GM20000 (cell line): ENCODE measurements at regions not wholly inside any gene's neighbourhood (a gene's known extent, or its start where the extent isn't known, plus 50 kb on each side); places are given as distances from the start of the nearest gene placed in this dataset.

Experiments
- DNase-seq: peaks from one replicate; pipeline ENCODE4 v3.0.0; 2012; ENCODE audit warnings: low spot score
- TF ChIP-seq, protein P1 (sequence below): IDR thresholded peaks from 2 replicates; pipeline ENCODE4 v1.5.1; 2012; ENCODE audit warnings: mild to moderate bottlenecking, control low read depth; ENCODE audit errors: extremely low read depth, missing control alignments

DNA sequence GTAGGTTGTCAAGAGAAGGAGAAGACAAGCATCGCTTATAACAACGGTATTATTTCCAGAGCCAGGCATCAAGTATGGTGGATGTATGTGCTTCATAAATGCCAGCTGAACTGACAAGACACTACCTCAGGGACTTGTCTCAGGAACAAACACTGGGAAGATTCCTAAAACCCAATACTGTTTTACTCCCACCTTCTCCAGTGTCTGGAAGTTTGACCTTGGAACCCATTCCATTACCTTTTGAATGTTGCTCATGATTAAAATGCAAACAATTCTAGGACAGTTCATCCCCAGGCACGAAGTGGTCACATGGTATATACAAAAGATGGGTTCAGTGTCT, 300.1 kb downstream of the ADGB start:
- DNase-seq, result no peak
- TF ChIP-seq, protein P1, sequence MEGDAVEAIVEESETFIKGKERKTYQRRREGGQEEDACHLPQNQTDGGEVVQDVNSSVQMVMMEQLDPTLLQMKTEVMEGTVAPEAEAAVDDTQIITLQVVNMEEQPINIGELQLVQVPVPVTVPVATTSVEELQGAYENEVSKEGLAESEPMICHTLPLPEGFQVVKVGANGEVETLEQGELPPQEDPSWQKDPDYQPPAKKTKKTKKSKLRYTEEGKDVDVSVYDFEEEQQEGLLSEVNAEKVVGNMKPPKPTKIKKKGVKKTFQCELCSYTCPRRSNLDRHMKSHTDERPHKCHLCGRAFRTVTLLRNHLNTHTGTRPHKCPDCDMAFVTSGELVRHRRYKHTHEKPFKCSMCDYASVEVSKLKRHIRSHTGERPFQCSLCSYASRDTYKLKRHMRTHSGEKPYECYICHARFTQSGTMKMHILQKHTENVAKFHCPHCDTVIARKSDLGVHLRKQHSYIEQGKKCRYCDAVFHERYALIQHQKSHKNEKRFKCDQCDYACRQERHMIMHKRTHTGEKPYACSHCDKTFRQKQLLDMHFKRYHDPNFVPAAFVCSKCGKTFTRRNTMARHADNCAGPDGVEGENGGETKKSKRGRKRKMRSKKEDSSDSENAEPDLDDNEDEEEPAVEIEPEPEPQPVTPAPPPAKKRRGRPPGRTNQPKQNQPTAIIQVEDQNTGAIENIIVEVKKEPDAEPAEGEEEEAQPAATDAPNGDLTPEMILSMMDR, result no peak

DNA sequence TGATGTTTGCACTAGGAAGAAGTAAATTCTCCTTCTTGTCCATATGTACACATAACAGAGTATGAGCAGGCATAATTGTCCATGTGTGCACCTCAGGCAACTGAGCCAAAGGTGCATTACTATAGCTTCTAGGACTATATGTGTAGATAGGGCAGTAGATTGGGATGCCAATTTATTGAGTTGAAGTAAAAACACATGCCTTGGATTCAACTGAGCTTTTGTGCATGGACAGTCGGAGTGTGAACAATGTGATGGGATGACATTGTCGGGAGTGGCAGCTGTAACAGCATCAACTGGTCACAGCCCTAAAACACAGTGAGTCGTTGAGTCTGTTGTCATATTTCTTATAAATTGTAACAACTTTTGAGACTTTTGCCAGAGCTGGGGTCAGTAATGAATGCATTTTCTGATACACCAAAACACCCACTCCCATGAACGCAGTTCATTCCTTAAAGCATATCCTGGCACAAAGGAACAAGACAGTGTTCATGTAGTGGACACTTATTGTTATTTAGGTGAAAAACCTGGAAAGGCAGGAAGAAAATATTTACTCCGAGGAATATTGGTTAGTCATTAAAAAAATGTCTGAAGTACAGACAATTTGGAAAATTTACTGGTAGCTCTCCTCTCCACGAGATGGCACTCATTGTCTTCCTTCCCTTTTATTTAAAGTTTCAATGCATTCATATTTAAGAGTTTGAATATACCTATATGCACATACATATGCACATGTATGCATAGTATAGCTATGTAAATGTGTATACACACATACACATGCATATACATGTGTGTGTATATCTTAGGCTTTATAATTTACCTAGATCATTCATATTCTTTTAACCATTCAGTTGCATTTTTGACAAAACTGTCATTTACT, 302.0 kb upstream of the STXBP5 start:
- TF ChIP-seq, protein P1, result no peak
- no peak for DNase-seq

DNA sequence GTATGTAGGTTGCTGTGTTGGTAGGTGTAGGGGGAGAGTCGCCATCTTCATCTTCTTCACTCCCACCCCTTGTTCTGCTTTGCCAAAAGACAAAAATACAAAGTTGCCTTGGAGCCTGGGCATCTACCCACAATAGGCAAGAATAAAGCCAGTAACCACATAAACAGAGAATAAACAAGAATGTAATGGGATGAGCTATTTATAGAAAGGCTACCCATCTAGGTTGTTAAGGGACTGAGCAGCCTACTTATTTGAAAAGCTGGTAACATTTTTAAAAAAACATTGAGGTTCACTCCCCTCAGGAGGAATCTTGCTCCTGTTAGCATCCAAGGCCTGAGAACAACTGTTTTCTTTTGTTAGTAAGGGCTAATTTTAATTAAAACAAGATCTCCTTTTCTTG, 301.4 kb upstream of the STXBP5 start:
- DNase-seq, result no peak
- TF ChIP-seq, protein P1, result no peak

DNA sequence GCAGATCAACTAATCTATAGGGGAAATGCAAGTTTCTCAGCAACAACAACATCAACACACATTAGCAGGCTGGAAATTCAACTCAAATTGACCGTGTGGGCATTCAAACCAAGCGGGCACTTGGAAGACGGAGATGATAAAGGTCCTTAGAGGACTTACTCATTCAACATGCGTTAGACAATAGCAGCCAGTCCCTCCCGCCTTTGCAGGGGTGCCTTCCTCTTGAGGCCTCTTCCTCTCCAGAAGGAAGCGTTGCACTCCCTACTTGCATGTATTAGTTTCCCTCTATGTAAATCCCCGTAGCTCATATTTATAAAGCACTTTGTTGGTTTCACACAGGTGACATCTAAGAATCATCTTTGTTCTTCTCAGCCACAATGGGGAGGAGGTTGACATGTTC, 300.8 kb upstream of the STXBP5 start:
- DNase-seq, result no peak
- TF ChIP-seq, protein P1, result no peak

DNA sequence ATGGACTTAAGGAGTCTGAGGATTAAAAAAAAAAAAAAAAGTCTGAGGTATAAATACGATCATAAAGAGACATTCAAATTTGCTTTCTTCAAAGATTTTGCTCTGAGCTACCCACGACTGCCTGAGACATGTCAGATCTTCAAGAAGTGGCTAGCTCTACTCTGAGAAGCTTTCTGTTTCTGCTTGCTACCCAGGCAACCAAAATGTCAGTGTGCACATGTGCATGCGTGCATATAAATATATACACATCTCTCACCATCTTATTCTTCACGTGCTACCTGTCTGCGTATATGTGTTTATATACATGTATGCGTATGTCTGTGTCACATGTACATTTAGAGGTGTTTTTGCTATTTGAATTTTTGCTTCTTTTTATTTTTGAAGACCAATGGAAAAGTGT, 299.6 kb upstream of the STXBP5 start:
- no peak for DNase-seq
- TF ChIP-seq, protein P1, result no peak

DNA sequence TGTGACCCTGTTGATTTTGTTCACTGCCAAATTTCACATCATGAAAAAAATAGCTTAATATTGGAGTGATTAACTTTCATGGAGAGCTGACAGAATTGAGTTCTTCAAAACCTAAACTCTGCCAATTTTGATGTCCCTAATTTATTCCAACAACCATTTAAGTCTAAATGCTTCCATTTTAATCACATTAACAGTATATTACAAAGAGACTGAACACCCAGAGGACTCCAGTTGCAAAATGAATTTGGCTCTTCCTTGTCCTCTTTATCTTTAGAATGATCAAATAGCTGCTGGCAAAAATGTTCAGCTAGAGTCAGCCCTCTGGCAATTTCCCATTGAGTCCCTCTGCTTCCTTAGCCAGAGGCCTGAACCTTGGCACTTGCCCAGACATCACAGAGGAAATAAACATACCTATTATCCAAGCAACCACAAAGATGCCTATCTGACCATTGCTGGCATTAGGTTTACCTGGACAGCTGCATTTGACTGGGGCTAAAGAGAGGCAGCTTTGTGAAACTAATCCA, 299.0 kb upstream of the STXBP5 start:
- TF ChIP-seq, protein P1, result no peak
- DNase-seq, result no peak

DNA sequence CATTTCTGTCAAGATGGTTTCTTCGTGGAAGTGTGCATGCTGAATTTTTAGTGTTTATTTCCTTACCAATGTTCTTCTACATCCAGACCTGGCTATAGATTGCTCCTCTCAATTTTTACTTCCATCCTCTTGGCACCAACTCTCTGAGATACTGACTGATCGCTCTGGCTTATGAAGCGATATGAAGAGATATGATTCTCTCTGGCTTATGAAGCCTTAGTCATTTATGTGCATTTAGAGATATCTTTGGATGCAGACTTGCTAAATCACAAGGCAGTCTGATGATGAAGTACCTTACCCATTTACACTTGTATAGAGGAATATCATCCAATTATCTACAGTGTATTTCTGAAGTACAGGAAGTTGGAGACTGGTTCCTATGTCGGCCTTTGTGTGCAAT, 295.4 kb upstream of the STXBP5 start:
- DNase-seq, result no peak
- TF ChIP-seq, protein P1, result no peak
